Astrocyte of the cerebellum (primary cell): ENCODE measurements at regions not wholly inside any gene's neighbourhood (a gene's known extent, or its start where the extent isn't known, plus 50 kb on each side); places are given as distances from the start of the nearest gene placed in this dataset.

Experiments
- DNase-seq: peaks from one replicate; pipeline ENCODE4 v3.0.0-alpha.2; 2011; ENCODE audit warnings: low read depth
- H3K4me3 ChIP-seq: 2 replicates; pipeline ENCODE4 v1.5.1; 2011; ENCODE audit warnings: mild to moderate bottlenecking, low read depth, low read length, moderate library complexity
- CTCF ChIP-seq: IDR thresholded peaks from 2 replicates; pipeline ENCODE4 v1.5.1; 2012; ENCODE audit warnings: low read length, low read depth, moderate library complexity, mild to moderate bottlenecking; ENCODE audit errors: missing control alignments
- in situ Hi-C: cut with HindIII; loops from 2 replicates; pipeline ENCODE4 v1.10.0; 2017; ENCODE audit warnings: low sequenced_read_pairs

- no peak for DNase-seq
- TF ChIP-seq CTCF = no peak
- in situ Hi-C loops = no loop called here
Measured at GRCh38 chr10:42924484-42924883, 141.9 kb downstream of the BMS1 start.

DNA sequence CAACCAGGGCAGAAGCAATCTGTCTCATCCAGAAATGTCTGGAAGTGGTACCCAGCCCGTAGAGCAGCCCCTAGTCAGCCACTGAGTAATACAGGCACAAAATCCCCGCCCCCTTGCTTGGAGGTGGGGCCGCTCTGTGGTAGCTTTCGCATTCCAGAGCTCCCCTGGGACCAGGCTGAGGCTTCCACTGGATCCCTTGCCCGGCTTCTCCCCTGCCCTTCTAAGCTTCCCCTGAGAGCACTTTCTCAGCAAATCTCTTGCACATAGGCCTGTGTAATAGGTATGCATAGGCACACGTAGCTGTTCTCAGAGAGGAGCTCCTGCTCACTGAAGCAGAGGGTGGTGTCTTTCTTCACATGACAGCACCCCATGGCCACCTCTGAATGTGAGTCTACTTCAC is 144.2 kb downstream of the BMS1 start:
- no peak for TF ChIP-seq CTCF
- in situ Hi-C loops = no loop called here
- no peak for DNase-seq
- H3K4me3 ChIP-seq = no peak overlapping the region

More at GRCh38 chr10:42924484-42924883, 141.9 kb downstream of the BMS1 start:
- H3K4me3 ChIP-seq = no peak overlapping the region

GRCh38 chr10:42928064-42928463 is 145.5 kb downstream of the BMS1 start:
- no peak overlapping the region for H3K4me3 ChIP-seq
- no peak for DNase-seq
- no peak for TF ChIP-seq CTCF
- in situ Hi-C loops = no loop called here

GRCh38 chr10:42929236-42929635 is 146.6 kb downstream of the BMS1 start:
- no peak overlapping the region for H3K4me3 ChIP-seq
- DNase-seq = no peak
- in situ Hi-C loops = no loop called here
- TF ChIP-seq CTCF = no peak

- no peak overlapping the region for H3K4me3 ChIP-seq
- DNase-seq = no peak
- in situ Hi-C loops = no loop called here
- TF ChIP-seq CTCF = no peak
Measured at GRCh38 chr10:42929993-42930392, 146.9 kb upstream of the RET start.

DNA sequence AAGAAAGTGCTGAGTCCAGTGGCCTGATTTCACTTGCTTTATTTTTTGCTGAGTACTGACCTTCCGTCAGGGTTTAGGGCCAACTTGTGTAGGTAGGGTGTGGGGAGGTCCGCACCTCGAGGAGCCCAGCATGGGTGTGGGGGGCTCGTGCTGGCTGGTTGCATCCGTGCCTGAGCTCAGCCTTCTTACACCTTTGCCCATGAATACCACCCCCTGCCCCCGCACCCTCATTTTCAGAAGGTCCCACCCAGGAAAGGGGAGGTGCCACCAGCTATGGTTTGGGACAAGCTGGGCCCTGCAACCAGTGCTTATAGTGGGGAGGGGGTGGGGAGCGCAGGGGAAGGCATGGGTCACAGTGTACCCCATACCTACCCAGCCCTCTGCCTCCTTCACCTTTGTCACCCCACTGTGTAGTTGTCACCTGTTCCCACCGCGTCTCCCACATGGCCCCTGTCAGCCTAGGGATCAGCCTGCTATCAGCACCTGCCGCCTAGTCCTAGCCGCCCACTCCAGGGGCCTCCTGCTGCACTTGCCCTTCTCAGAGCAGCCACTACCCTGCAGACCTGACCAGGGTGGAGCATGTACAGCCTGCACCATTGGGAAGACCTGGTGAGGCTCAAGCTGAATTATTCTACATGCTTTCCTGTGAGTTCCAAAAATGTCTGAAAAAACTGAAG is 146.2 kb upstream of the RET start:
- in situ Hi-C loops = no loop called here
- H3K4me3 ChIP-seq = no peak overlapping the region
- DNase-seq = no peak
- TF ChIP-seq CTCF = no peak
